ENCODE measurements at regions not wholly inside any gene's neighbourhood (a gene's known extent, or its start where the extent isn't known, plus 50 kb on each side); places are given as distances from the start of the nearest gene placed in this dataset.

DNA sequence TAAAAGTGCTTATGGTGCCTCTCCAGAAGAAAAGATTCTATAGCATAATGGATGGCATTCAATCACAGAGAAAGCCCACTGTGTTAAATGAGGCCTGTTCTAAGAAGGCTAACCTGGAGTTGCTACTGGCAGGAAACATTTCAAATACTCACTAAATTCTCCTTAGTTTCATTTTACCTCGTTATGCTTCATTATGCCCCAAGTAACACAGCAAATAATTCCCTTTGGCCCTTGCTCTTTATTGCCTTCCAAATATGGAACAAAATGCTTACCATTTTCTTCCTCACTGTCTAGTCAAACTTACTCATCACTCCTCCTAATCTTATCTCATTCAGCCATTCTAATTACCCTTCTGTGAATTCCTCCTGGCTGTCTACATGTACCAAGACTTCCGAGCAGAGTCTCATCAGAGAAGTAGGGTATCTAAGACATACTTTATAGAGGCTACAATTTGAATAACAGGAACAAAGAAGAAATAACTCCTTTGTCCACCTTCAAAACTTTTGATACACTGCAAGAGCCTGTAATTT is 292.1 kb upstream of the CLEC14A start:
- no peak overlapping the region; the same call in 1 of the 2 replicates for H3K4me2 ChIP-seq (ENCODE audit: low read depth, low read length)
- no peak overlapping the region for H4K8ac ChIP-seq (ENCODE audit: low read depth in 2 of 2, low read length in 2 of 2)
- TF ChIP-seq, protein P1, sequence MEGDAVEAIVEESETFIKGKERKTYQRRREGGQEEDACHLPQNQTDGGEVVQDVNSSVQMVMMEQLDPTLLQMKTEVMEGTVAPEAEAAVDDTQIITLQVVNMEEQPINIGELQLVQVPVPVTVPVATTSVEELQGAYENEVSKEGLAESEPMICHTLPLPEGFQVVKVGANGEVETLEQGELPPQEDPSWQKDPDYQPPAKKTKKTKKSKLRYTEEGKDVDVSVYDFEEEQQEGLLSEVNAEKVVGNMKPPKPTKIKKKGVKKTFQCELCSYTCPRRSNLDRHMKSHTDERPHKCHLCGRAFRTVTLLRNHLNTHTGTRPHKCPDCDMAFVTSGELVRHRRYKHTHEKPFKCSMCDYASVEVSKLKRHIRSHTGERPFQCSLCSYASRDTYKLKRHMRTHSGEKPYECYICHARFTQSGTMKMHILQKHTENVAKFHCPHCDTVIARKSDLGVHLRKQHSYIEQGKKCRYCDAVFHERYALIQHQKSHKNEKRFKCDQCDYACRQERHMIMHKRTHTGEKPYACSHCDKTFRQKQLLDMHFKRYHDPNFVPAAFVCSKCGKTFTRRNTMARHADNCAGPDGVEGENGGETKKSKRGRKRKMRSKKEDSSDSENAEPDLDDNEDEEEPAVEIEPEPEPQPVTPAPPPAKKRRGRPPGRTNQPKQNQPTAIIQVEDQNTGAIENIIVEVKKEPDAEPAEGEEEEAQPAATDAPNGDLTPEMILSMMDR (conservative IDR thresholded peaks at IDR 0.05; ENCODE audit: low read depth, low read length) = no peak
- no peak for TF ChIP-seq RAD21 (IDR thresholded peaks at IDR 0.05; ENCODE audit: low read length)
- TF ChIP-seq POLR2A (IDR thresholded peaks at IDR 0.05; ENCODE audit: low read depth, low read length) = no peak
- no peak for TF ChIP-seq ELK1 (IDR thresholded peaks at IDR 0.05; ENCODE audit: borderline replicate concordance, low read depth, low read length)
- no peak for TF ChIP-seq MXI1 (IDR thresholded peaks at IDR 0.05; ENCODE audit: borderline replicate concordance, low read depth, low read length)
- H3K56ac ChIP-seq (ENCODE audit: extremely low read depth, insufficient read depth, low read length) = no peak overlapping the region
- no peak overlapping the region for H2BK5ac ChIP-seq (ENCODE audit: low read depth, low read length, poor library complexity, severe bottlenecking)
- ChIA-PET POLR2A (ENCODE audit: unreplicated experiment) (no interaction called here), CTCF (no interaction called here)
- DNase-seq (no peak), ATAC-seq (ENCODE audit: low read depth) (no peak)
- H2AK5ac ChIP-seq (ENCODE audit: low read depth, low read length) = no peak overlapping the region
- no peak overlapping the region for H3K27ac ChIP-seq (ENCODE audit: insufficient read depth, low read length)
- H2BK20ac ChIP-seq (ENCODE audit: low read depth, low read length) = no peak overlapping the region
- WGBS, 2 experiments (ENCODE audit: extremely low coverage in 2 of 2, insufficient read length in 1 of 2) = 60% methylated on average over 1 of the region's 2 CpGs; no CpG with 5 or more reads in 1 of the 2 experiments
- no peak overlapping the region for H3K23ac ChIP-seq (ENCODE audit: low read depth, low read length)
- H3K4me1 ChIP-seq (ENCODE audit: control insufficient read depth, insufficient read depth, low read length) = no peaks in the 10 kb centered on the region
- H4K5ac ChIP-seq (ENCODE audit: low read depth, low read length) = no peak overlapping the region
- H3K18ac ChIP-seq (ENCODE audit: low read depth, low read length) = peak overlapping the region; percentile 36; the same call in 1 of the 2 replicates
- no peak overlapping the region for H3K9ac ChIP-seq (ENCODE audit: low read depth, low read length)
- H3K9me3 ChIP-seq (ENCODE audit: control insufficient read depth, insufficient read depth, low read length) = no peaks in the 10 kb centered on the region
- dilution Hi-C loops (cut with HindIII; ENCODE audit: low sequenced_read_pairs, unreplicated experiment) (no loop called here), in situ Hi-C loops (cut with MboI; ENCODE audit: low sequenced_read_pairs) (no loop called here), intact Hi-C loops (cut with micrococcal nuclease) (no loop called here)
- H3K4ac ChIP-seq (ENCODE audit: low read depth, low read length) = no peak overlapping the region
- H3K36me3 ChIP-seq (ENCODE audit: control insufficient read depth, insufficient read depth, low read length) = no peaks in the 10 kb centered on the region
- no peak overlapping the region for H4K91ac ChIP-seq (ENCODE audit: insufficient read depth, low read depth, low read length)
- no peak overlapping the region for H2BK15ac ChIP-seq (ENCODE audit: low read depth, low read length)
- no peak overlapping the region for H3K4me3 ChIP-seq (ENCODE audit: insufficient read depth, low read depth, low read length)
- H2BK120ac ChIP-seq (ENCODE audit: low read depth, low read length) = no peak overlapping the region
- no peak overlapping the region for H2AFZ ChIP-seq (replicated peaks; ENCODE audit: low read length, poor library complexity)
- no TSS peak for BruUV-seq (replicated peaks)
- no peak overlapping the region for H3K14ac ChIP-seq (replicated peaks; ENCODE audit: low read depth, low read length)
- no peaks in the 10 kb centered on the region for H3K9me1 ChIP-seq (ENCODE audit: insufficient read depth, low read length)
- H4K20me1 ChIP-seq (ENCODE audit: insufficient read depth, low read length) = no peaks in the 10 kb centered on the region
- no peaks in the 10 kb centered on the region for H3K79me1 ChIP-seq (ENCODE audit: low read depth in 1 of 2, low read length in 2 of 2)
- H3K27me3 ChIP-seq (ENCODE audit: control insufficient read depth, insufficient read depth, low read length) = no peaks in the 10 kb centered on the region
- H2AK9ac ChIP-seq (replicated peaks; ENCODE audit: low read depth, low read length, poor library complexity) = no peak overlapping the region
